ENCODE measurements at regions not wholly inside any gene's neighbourhood (a gene's known extent, or its start where the extent isn't known, plus 50 kb on each side); places are given as distances from the start of the nearest gene placed in this dataset.

GRCh38 chr2:8480915-8481314, 200.9 kb upstream of the ID2 start:
- DNase-seq, result no peak

- DNase-seq, result no peak
Observed at GRCh38 chr2:8481463-8482009, 200.3 kb upstream of the ID2 start.

- no peak for DNase-seq
Observed at GRCh38 chr2:8482432-8482831, 199.4 kb upstream of the ID2 start.

- DNase-seq, result no peak
Observed at GRCh38 chr2:8484502-8485283, 197.2 kb upstream of the ID2 start.

GRCh38 chr2:8485736-8486135, 196.1 kb upstream of the ID2 start:
- no peak for DNase-seq

- no peak for DNase-seq
Observed at GRCh38 chr2:8486141-8486540, 195.7 kb upstream of the ID2 start.

- no peak for DNase-seq
Observed at GRCh38 chr2:8487461-8487932, 194.4 kb upstream of the ID2 start.

GRCh38 chr2:8488001-8488738, 193.7 kb upstream of the ID2 start:
- DNase-seq, result peak; percentile 54

- DNase-seq, result no peak
Observed at GRCh38 chr2:8489221-8489620, 192.6 kb upstream of the ID2 start.

- no peak for DNase-seq
Observed at GRCh38 chr2:8489751-8490150, 192.1 kb upstream of the ID2 start.

- no peak for DNase-seq
Observed at GRCh38 chr2:8490166-8490721, 191.6 kb upstream of the ID2 start.

GRCh38 chr2:8491296-8492027, 190.4 kb upstream of the ID2 start:
- DNase-seq, result no peak

GRCh38 chr2:8494151-8494550, 187.7 kb upstream of the ID2 start:
- no peak for DNase-seq

GRCh38 chr2:8494589-8494988, 187.3 kb upstream of the ID2 start:
- no peak for DNase-seq

GRCh38 chr2:8495189-8495989, 186.5 kb upstream of the ID2 start:
- no peak for DNase-seq

GRCh38 chr2:8496079-8496478, 185.8 kb upstream of the ID2 start:
- no peak for DNase-seq

GRCh38 chr2:8496617-8497016, 185.2 kb upstream of the ID2 start:
- DNase-seq, result no peak

- DNase-seq, result no peak
Observed at GRCh38 chr2:8498994-8499393, 182.9 kb upstream of the ID2 start.

GRCh38 chr2:8500124-8501054, 181.5 kb upstream of the ID2 start:
- no peak for DNase-seq

GRCh38 chr2:8501061-8501720, 180.7 kb upstream of the ID2 start:
- no peak for DNase-seq
